Epithelial cell of esophagus (primary cell): ENCODE measurements at regions not wholly inside any gene's neighbourhood (a gene's known extent, or its start where the extent isn't known, plus 50 kb on each side); places are given as distances from the start of the nearest gene placed in this dataset.

ENCODE experiments used
- DNase-seq: peaks from one replicate; pipeline ENCODE4 v3.0.0; 2010; ENCODE audit warnings: low read depth
- H3K4me3 ChIP-seq: 2 replicates; pipeline ENCODE4 v1.5.1; 2011; ENCODE audit warnings: mild to moderate bottlenecking, low read length, control low read depth
- TF ChIP-seq, protein P1 (sequence below): IDR thresholded peaks from 2 replicates; pipeline ENCODE4 v1.5.1; 2011; ENCODE audit warnings: low read depth, mild to moderate bottlenecking, low read length, control low read depth, inconsistent platforms; ENCODE audit not compliant: insufficient read depth; ENCODE audit errors: missing control alignments

DNA sequence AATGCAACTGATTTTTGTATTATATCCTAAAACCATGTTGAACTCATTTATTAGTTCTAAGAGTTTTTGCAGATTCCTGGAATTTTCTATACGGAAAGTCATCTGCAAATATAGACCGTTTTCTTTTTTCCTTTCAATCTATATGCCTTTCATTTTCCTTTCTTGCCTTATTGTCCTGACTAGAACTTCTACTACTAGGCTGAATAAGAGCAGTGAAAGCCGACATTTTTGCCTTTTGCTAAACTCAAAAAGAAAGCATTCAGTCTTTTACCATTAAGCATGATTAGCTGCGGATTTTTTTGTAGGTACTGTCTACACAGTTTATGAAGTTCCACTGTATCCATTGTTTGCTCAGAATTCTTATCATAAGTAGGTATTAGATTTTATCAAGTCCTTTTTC is 328.4 kb downstream of the TEX29 start:
- no peak for DNase-seq
- H3K4me3 ChIP-seq, result no peak overlapping the region
- TF ChIP-seq, protein P1, sequence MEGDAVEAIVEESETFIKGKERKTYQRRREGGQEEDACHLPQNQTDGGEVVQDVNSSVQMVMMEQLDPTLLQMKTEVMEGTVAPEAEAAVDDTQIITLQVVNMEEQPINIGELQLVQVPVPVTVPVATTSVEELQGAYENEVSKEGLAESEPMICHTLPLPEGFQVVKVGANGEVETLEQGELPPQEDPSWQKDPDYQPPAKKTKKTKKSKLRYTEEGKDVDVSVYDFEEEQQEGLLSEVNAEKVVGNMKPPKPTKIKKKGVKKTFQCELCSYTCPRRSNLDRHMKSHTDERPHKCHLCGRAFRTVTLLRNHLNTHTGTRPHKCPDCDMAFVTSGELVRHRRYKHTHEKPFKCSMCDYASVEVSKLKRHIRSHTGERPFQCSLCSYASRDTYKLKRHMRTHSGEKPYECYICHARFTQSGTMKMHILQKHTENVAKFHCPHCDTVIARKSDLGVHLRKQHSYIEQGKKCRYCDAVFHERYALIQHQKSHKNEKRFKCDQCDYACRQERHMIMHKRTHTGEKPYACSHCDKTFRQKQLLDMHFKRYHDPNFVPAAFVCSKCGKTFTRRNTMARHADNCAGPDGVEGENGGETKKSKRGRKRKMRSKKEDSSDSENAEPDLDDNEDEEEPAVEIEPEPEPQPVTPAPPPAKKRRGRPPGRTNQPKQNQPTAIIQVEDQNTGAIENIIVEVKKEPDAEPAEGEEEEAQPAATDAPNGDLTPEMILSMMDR, result no peak

DNA sequence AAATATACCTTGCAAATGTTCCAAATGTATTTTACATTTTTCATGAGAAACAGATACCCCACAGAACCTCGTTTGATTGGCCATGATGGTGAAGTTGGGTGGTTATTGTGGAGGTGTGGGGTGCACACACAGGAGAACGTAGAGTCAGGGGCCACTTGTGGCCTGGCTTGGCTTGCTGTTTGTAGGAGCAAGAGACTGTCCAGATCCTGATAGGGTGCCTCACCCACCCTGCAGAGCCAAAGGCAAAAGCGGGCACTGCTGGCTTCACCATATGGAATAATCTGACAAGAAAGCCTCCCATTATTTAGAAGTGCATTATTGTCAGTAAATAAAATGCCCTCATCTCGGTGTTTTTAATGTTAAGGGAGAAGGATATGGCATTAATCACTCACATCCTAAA is 330.2 kb downstream of the TEX29 start:
- TF ChIP-seq, protein P1, result no peak
- no peak overlapping the region for H3K4me3 ChIP-seq
- no peak for DNase-seq

DNA sequence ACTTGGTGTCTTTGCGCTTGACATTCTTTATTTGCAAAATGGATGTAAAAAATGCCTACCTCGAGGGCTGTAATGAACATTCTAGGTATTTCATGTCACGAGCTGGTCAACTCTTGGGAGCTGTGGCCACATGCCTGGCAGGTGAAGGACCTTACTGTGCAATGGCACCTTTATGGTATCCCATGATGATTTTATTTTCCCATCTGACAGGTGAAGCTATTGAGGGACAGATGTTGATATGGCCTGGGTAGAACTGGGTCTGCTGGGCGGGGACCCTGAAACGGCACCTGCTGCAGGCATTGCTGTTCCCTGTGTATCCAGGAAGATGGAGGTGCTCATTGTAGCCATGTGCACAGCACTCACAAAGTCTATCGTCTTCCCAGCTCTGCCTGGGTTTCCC is 332.2 kb downstream of the TEX29 start:
- no peak overlapping the region for H3K4me3 ChIP-seq
- TF ChIP-seq, protein P1, result no peak
- no peak for DNase-seq

DNA sequence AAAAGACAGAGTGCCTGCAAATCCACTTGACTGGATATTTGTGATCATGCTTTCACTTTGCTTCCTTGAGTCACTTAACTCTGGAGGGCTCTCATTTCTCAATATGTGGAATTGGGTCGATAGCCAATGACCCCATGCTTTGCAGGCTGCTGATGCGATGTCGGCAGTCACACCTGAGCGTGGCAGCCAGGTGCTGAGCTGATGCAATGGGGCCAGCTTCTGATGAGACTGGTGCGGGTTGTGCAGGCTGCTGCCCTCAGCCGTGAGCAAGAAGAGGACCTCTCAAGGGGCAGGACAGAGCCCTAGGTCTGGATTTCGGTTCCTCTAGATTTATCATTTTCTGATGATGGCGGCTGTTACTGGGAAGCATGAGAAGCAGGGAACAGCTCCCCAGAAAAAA is 334.1 kb downstream of the TEX29 start:
- TF ChIP-seq, protein P1, result no peak
- no peak for DNase-seq
- H3K4me3 ChIP-seq, result no peak overlapping the region

DNA sequence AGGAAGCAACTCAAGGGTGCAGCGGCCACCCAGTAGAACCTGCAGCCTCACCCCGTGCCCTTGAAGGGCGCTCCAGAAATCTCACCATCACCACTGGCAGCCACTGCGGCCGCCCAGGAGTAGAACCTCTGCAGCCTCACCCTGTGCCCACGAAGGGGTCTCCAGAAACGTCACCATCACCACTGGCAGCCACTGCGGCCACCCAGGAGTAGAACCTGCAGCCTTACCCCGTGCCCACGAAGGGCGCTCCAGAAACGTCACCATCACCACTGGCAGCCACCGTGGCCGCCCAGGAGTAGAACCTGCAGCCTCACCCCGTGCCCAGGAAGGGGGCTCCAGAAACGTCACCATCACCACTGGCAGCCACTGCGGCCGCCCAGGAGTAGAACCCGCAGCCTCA is 336.0 kb downstream of the TEX29 start:
- TF ChIP-seq, protein P1, result no peak

DNA sequence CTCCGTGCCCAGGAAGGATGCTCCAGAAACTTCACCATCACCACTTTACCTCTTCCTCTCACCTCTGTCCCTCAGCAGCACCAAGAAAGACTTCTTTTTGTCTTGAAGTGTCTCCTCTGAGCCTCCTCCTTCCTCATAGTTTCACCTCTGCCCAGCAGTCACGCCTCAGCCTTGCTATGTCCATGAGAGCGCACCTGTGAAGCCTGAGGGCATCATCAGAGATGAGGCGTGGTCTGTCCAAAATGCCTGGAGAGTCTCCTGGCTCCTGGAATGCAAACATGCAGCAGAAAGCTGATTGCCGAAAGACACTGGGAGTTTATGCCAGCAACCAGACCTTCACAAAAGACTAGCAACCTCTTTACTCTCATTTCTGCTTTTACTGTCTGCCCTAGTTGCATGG is 336.6 kb downstream of the TEX29 start:
- TF ChIP-seq, protein P1, result no peak
- H3K4me3 ChIP-seq, result no peak overlapping the region
- no peak for DNase-seq

More for the DNA sequence above, 336.0 kb downstream of the TEX29 start:
- DNase-seq, result no peak
- H3K4me3 ChIP-seq, result no peak overlapping the region
